ENCODE measurements at regions not wholly inside any gene's neighbourhood (a gene's known extent, or its start where the extent isn't known, plus 50 kb on each side); places are given as distances from the start of the nearest gene placed in this dataset.

GRCh38 chr5:106200971-106201370 is 1469.8 kb downstream of the EFNA5 start:
- H3K36me3 ChIP-seq (ENCODE audit: insufficient read depth, low read length), result no peaks in the 10 kb centered on the region
- H3K4me2 ChIP-seq (ENCODE audit: low read length), result no peak overlapping the region
- TF ChIP-seq CTCF (conservative IDR thresholded peaks at IDR 0.05; ENCODE audit: low read length), result no peak
- no peak for TF ChIP-seq EZH2phosphoT487 (IDR thresholded peaks at IDR 0.05; ENCODE audit: borderline replicate concordance, low read depth, low read length)
- no peaks in the 10 kb centered on the region for H3K9me2 ChIP-seq (ENCODE audit: insufficient read depth, low read length)
- no peaks in the 10 kb centered on the region for H3K9me3 ChIP-seq (ENCODE audit: low read length)
- POLR2A ChIA-PET, result no interaction called here
- no peaks in the 10 kb centered on the region for H3K79me2 ChIP-seq (ENCODE audit: insufficient read depth, low read depth, low read length)
- BruUV-seq (replicated peaks), result no TSS peak
- DNase-seq (ENCODE audit: low spot score), result no peak
- no peak overlapping the region for H2AFZ ChIP-seq (ENCODE audit: low read length)
- intact Hi-C loops (cut with micrococcal nuclease; ENCODE audit: unreplicated experiment), result no loop called here
- CTCF ChIA-PET (ENCODE audit: unreplicated experiment), result no interaction called here
- H3K27ac ChIP-seq (ENCODE audit: low read depth, low read length, poor library complexity, severe bottlenecking), result no peak overlapping the region
- H3K4me3 ChIP-seq (ENCODE audit: low read depth, low read length, poor library complexity, severe bottlenecking), result no peak overlapping the region
- no peaks in the 10 kb centered on the region for H3K4me1 ChIP-seq (ENCODE audit: insufficient read depth, low read length, poor library complexity, severe bottlenecking)
- no peaks in the 10 kb centered on the region for H4K20me1 ChIP-seq (ENCODE audit: insufficient read depth, low read length)

GRCh38 chr5:106195679-106196474 is 1474.9 kb downstream of the EFNA5 start:
- no peak for DNase-seq (ENCODE audit: low spot score)
- TF ChIP-seq EZH2phosphoT487 (IDR thresholded peaks at IDR 0.05; ENCODE audit: borderline replicate concordance, low read depth, low read length), result no peak
- Histone ChIP-seq H2AFZ (ENCODE audit: low read length) (no peak overlapping the region), H3K9me3 (ENCODE audit: low read length) (no peaks in the 10 kb centered on the region), H3K79me2 (ENCODE audit: insufficient read depth, low read depth, low read length) (no peaks in the 10 kb centered on the region), H3K4me3 (ENCODE audit: low read depth, low read length, poor library complexity, severe bottlenecking) (no peak overlapping the region), H3K4me2 (ENCODE audit: low read length) (no peak overlapping the region), H4K20me1 (ENCODE audit: insufficient read depth, low read length) (no peaks in the 10 kb centered on the region), H3K27ac (ENCODE audit: low read depth, low read length, poor library complexity, severe bottlenecking) (no peak overlapping the region), H3K36me3 (ENCODE audit: insufficient read depth, low read length) (no peaks in the 10 kb centered on the region), H3K9me2 (ENCODE audit: insufficient read depth, low read length) (no peaks in the 10 kb centered on the region), H3K4me1 (ENCODE audit: insufficient read depth, low read length, poor library complexity, severe bottlenecking) (no peaks in the 10 kb centered on the region)
- intact Hi-C loops (cut with micrococcal nuclease; ENCODE audit: unreplicated experiment), result no loop called here
- ChIA-PET CTCF (ENCODE audit: unreplicated experiment) (no interaction called here), POLR2A (no interaction called here)
- no TSS peak for BruUV-seq (replicated peaks)

- H3K9me2 ChIP-seq (ENCODE audit: insufficient read depth, low read length), result no peaks in the 10 kb centered on the region; the same call in 1 of the 2 replicates
- H3K4me1 ChIP-seq (ENCODE audit: insufficient read depth, low read length, poor library complexity, severe bottlenecking), result no peaks in the 10 kb centered on the region
- H3K4me3 ChIP-seq (ENCODE audit: low read depth, low read length, poor library complexity, severe bottlenecking), result no peak overlapping the region
- BruUV-seq (replicated peaks), result no TSS peak
- no peaks in the 10 kb centered on the region for H3K79me2 ChIP-seq (ENCODE audit: insufficient read depth, low read depth, low read length)
- H3K4me2 ChIP-seq (ENCODE audit: low read length), result no peak overlapping the region
- intact Hi-C loops (cut with micrococcal nuclease; ENCODE audit: unreplicated experiment), result no loop called here
- no peaks in the 10 kb centered on the region for H3K9me3 ChIP-seq (ENCODE audit: low read length)
- no peaks in the 10 kb centered on the region for H4K20me1 ChIP-seq (ENCODE audit: insufficient read depth, low read length)
- H2AFZ ChIP-seq (ENCODE audit: low read length), result no peak overlapping the region
- CTCF ChIA-PET (ENCODE audit: unreplicated experiment), result no interaction called here
- no peak overlapping the region for H3K27ac ChIP-seq (ENCODE audit: low read depth, low read length, poor library complexity, severe bottlenecking)
- POLR2A ChIA-PET, result no interaction called here
- DNase-seq (ENCODE audit: low spot score), result no peak
- TF ChIP-seq EZH2phosphoT487 (IDR thresholded peaks at IDR 0.05; ENCODE audit: borderline replicate concordance, low read depth, low read length) (no peak), CTCF (conservative IDR thresholded peaks at IDR 0.05; ENCODE audit: low read length) (no peak)
- H3K36me3 ChIP-seq (ENCODE audit: insufficient read depth, low read length), result no peaks in the 10 kb centered on the region
Observed at GRCh38 chr5:106189121-106189809, 1481.5 kb downstream of the EFNA5 start.
